ENCODE measurements at regions not wholly inside any gene's neighbourhood (a gene's known extent, or its start where the extent isn't known, plus 50 kb on each side); places are given as distances from the start of the nearest gene placed in this dataset.

DNA sequence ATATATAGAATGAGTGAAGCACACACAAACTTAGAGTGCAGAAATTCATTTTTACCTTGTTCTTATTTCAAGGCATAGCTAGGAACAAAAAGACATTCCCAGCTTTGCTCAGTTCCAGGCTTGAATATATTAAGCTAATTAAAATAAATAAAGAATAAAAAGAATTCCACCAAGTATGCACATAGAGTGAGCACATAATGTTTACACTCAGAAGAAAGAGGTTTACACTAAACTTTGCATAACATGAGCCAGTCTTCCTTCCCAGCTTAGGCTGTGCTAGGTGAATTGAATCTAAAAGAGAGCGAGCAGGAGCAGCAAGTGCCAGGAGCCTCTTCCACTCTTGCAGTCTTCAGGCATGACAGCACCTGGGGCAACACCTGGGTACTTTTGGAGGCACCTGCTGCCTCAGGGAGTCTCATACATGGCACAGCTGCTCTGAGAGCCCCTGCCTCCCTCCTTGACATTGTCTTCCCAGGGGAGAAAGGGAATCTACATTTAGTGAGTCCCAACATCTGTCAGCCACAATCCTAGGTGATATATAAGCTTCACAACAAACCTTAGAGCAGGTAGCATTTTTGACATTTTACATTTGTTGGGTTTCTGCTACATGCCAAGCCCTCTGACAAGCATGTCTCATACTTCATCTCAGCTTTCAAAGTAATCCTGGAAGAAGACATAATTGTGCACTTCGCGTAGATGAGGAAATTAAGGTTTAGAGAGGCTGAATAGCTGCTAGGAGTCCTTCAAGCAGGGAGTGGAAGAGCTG is 732.7 kb upstream of the TENM4 start:
- DNase-seq (ENCODE audit: low read depth in 1 of 2, low spot score in 1 of 2), result no peak
- Histone ChIP-seq H3K27ac (replicated peaks) (no peak overlapping the region), H3K27me3 (ENCODE audit: insufficient read depth, poor library complexity, severe bottlenecking) (no peaks in the 10 kb centered on the region), H3K4me3 (replicated peaks; ENCODE audit: insufficient read depth, low read length) (no peak overlapping the region)
- TF ChIP-seq, protein P1, sequence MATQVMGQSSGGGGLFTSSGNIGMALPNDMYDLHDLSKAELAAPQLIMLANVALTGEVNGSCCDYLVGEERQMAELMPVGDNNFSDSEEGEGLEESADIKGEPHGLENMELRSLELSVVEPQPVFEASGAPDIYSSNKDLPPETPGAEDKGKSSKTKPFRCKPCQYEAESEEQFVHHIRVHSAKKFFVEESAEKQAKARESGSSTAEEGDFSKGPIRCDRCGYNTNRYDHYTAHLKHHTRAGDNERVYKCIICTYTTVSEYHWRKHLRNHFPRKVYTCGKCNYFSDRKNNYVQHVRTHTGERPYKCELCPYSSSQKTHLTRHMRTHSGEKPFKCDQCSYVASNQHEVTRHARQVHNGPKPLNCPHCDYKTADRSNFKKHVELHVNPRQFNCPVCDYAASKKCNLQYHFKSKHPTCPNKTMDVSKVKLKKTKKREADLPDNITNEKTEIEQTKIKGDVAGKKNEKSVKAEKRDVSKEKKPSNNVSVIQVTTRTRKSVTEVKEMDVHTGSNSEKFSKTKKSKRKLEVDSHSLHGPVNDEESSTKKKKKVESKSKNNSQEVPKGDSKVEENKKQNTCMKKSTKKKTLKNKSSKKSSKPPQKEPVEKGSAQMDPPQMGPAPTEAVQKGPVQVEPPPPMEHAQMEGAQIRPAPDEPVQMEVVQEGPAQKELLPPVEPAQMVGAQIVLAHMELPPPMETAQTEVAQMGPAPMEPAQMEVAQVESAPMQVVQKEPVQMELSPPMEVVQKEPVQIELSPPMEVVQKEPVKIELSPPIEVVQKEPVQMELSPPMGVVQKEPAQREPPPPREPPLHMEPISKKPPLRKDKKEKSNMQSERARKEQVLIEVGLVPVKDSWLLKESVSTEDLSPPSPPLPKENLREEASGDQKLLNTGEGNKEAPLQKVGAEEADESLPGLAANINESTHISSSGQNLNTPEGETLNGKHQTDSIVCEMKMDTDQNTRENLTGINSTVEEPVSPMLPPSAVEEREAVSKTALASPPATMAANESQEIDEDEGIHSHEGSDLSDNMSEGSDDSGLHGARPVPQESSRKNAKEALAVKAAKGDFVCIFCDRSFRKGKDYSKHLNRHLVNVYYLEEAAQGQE (IDR thresholded peaks at IDR 0.05; ENCODE audit: insufficient replicate concordance, low read depth), result no peak

DNA sequence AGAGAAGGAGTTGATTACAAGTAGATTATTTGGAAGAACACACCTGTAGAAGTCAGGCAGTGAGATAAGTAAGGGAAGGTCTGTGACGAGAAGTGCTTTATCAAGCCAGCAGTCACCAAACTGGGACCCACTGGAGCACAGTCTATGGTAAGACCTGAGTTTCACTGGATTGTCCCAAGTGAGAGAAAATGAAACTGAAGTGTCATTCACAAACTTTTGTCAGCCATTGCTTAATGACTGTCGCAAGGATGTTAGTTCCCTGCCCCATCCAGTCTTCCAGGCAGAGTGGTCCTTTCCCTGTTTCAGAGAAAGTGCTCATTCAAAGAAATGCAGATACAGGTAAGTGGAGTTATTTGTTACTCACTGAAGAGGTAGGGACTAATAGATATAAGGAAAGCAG is 728.0 kb upstream of the TENM4 start:
- H3K27ac ChIP-seq (replicated peaks), result no peak overlapping the region
- TF ChIP-seq POLR2AphosphoS5 (IDR thresholded peaks at IDR 0.05; ENCODE audit: low read depth) (no peak), GABPA (IDR thresholded peaks at IDR 0.05; ENCODE audit: low read depth) (no peak)
- TF ChIP-seq, protein P1 (IDR thresholded peaks at IDR 0.05; ENCODE audit: insufficient replicate concordance, low read depth), result no peak
- TF ChIP-seq, protein P2, sequence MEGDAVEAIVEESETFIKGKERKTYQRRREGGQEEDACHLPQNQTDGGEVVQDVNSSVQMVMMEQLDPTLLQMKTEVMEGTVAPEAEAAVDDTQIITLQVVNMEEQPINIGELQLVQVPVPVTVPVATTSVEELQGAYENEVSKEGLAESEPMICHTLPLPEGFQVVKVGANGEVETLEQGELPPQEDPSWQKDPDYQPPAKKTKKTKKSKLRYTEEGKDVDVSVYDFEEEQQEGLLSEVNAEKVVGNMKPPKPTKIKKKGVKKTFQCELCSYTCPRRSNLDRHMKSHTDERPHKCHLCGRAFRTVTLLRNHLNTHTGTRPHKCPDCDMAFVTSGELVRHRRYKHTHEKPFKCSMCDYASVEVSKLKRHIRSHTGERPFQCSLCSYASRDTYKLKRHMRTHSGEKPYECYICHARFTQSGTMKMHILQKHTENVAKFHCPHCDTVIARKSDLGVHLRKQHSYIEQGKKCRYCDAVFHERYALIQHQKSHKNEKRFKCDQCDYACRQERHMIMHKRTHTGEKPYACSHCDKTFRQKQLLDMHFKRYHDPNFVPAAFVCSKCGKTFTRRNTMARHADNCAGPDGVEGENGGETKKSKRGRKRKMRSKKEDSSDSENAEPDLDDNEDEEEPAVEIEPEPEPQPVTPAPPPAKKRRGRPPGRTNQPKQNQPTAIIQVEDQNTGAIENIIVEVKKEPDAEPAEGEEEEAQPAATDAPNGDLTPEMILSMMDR (IDR thresholded peaks at IDR 0.05; ENCODE audit: insufficient read depth, low read length), result no peak
- no peaks in the 10 kb centered on the region for H3K27me3 ChIP-seq (ENCODE audit: insufficient read depth, poor library complexity, severe bottlenecking)
- no peak for DNase-seq (ENCODE audit: low read depth in 1 of 2, low spot score in 1 of 2)
- H3K4me3 ChIP-seq (replicated peaks; ENCODE audit: insufficient read depth, low read length), result no peak overlapping the region

DNA sequence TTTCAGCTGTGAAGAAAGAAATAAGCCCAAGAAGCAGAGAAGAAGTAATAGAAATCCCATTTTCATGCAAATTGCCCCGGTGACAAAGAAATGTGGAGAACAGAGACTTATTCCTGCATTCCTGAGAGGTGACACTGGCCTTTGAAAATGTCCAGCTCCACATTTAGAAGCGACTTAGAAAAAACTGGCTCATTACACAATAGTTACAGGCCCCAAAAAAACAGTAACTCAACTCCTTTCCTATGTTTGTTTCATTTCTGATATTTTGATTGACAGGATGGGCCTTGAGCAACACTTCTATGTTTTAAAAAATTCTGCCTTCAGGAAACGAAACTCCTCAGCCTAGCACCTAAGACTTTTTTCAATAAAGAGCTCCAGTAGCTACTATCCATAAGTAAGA is 726.9 kb upstream of the TENM4 start:
- Histone ChIP-seq H3K4me3 (replicated peaks; ENCODE audit: insufficient read depth, low read length) (no peak overlapping the region), H3K27me3 (ENCODE audit: insufficient read depth, poor library complexity, severe bottlenecking) (no peaks in the 10 kb centered on the region), H3K27ac (replicated peaks) (no peak overlapping the region)
- DNase-seq (ENCODE audit: low read depth in 1 of 2, low spot score in 1 of 2), result no peak
- TF ChIP-seq SPI1 (IDR thresholded peaks at IDR 0.05; ENCODE audit: borderline replicate concordance, low read depth) (no peak), GABPA (IDR thresholded peaks at IDR 0.05; ENCODE audit: low read depth) (no peak), POLR2AphosphoS5 (IDR thresholded peaks at IDR 0.05; ENCODE audit: low read depth) (no peak)
- TF ChIP-seq, protein P1 (IDR thresholded peaks at IDR 0.05; ENCODE audit: insufficient replicate concordance, low read depth), result no peak
- TF ChIP-seq, protein P2 (IDR thresholded peaks at IDR 0.05; ENCODE audit: insufficient read depth, low read length), result no peak

All from HL-60 (cell line).